Panc1 (cell line): ENCODE measurements at regions not wholly inside any gene's neighbourhood (a gene's known extent, or its start where the extent isn't known, plus 50 kb on each side); places are given as distances from the start of the nearest gene placed in this dataset.

Experiments used
- ATAC-seq: fragments of 200-7000 bp; cut with Tn5 transposase; 2 replicates; pipeline ENCODE4 v1.9.1; 2020; ENCODE audit warnings: mild to moderate bottlenecking, moderate library complexity
- BruUV-seq: library from RNA; stranded (reverse); fragments of 400-500 nt; replicated peaks from 2 replicates; lab custom pipeline; 2021; lab: Mats Ljungman, UMichigan
- CTCF ChIA-PET: fragments of 300-600 bp; sonication (Branson Sonifier 250); formaldehyde crosslinking; loops from one replicate; lab custom pipeline; 2022; ENCODE audit warnings: antibody characterized with exemption; lab: Charles Lee
- POLR2A ChIA-PET: fragments of 300-600 bp; sonication (Branson Sonifier 250); formaldehyde crosslinking; loops from one replicate; lab custom pipeline; 2022; ENCODE audit warnings: antibody characterized with exemption; lab: Charles Lee
- DNase-seq: peaks from one replicate; pipeline ENCODE4 v3.0.0-alpha.2; 2010; ENCODE audit warnings: low read depth, low spot score
- H3K27ac ChIP-seq: 2 replicates; pipeline ENCODE4 v1.5.1; 2011; ENCODE audit warnings: mild to moderate bottlenecking, low read length, inconsistent platforms
- H3K27me3 ChIP-seq: fragments of 200-500 bp; sonication (Bioruptor generic); 2 replicates; pipeline ENCODE4 v1.6.0; 2014; ENCODE audit warnings: low read length, inconsistent platforms; ENCODE audit not compliant: control insufficient read depth, insufficient read depth
- H3K36me3 ChIP-seq: fragments of 200-500 bp; sonication (Bioruptor generic); 2 replicates; pipeline ENCODE4 v1.5.1; 2014; ENCODE audit warnings: inconsistent platforms, mild to moderate bottlenecking, low read length, moderate library complexity; ENCODE audit not compliant: control insufficient read depth, insufficient read depth
- H3K4me1 ChIP-seq: 2 replicates; pipeline ENCODE4 v1.5.1; 2011; ENCODE audit warnings: inconsistent platforms, mild to moderate bottlenecking, low read length, moderate library complexity; ENCODE audit not compliant: control insufficient read depth, insufficient read depth
- H3K4me3 ChIP-seq, 2 experiments: 2 replicates each; pipeline ENCODE4 v1.5.1; 2011 to 2012; ENCODE audit warnings: low read depth in 2 of 2, low read length in 2 of 2, mild to moderate bottlenecking in 2 of 2, inconsistent platforms in 1 of 2, moderate library complexity in 1 of 2
- H3K9me3 ChIP-seq: fragments of 200-500 bp; sonication (Bioruptor generic); 2 replicates; pipeline ENCODE4 v1.5.1; 2014; ENCODE audit warnings: low read depth, mild to moderate bottlenecking, inconsistent platforms, low read length, moderate library complexity; ENCODE audit not compliant: control insufficient read depth, insufficient read depth
- POLR2AphosphoS5 ChIP-seq: IDR thresholded peaks from 2 replicates; pipeline ENCODE4 v1.6.1; 2012; ENCODE audit warnings: mild to moderate bottlenecking, low read depth, low read length, moderate library complexity
- SIN3A ChIP-seq: IDR thresholded peaks from 2 replicates; pipeline ENCODE4 v1.6.1; 2012; ENCODE audit warnings: low read depth, mild to moderate bottlenecking, low read length, moderate library complexity, borderline replicate concordance; ENCODE audit not compliant: insufficient read depth
- TCF7L2 ChIP-seq: IDR thresholded peaks from 2 replicates; pipeline ENCODE4 v1.6.1; 2011; ENCODE audit warnings: mild to moderate bottlenecking, low read depth, low read length, inconsistent platforms
- in situ Hi-C: cut with HindIII; loops from 2 replicates; pipeline ENCODE4 v1.10.0; 2016; ENCODE audit warnings: low sequenced_read_pairs, low pct_unique_long_range_greater_than_20kb
- intact Hi-C: fragments of 100-400 bp; cut with micrococcal nuclease; formaldehyde crosslinking; loops from one replicate; pipeline ENCODE4 v1.10.0; 2022; ENCODE audit not compliant: unreplicated experiment
- TF ChIP-seq, protein P1 (sequence below): fragments of 450-650 bp; IDR thresholded peaks from 2 replicates; pipeline ENCODE4 v1.5.1; 2017; ENCODE audit warnings: mild to moderate bottlenecking
- TF ChIP-seq, protein P2 (sequence below), 2 experiments: IDR thresholded peaks; 2 replicates each; pipeline ENCODE4 v1.6.1; 2011 to 2012; ENCODE audit warnings: low read depth in 2 of 2, control low read depth in 1 of 2, low read length in 1 of 2, mild to moderate bottlenecking in 1 of 2, moderate library complexity in 1 of 2; ENCODE audit not compliant: insufficient read depth in 1 of 2

DNA sequence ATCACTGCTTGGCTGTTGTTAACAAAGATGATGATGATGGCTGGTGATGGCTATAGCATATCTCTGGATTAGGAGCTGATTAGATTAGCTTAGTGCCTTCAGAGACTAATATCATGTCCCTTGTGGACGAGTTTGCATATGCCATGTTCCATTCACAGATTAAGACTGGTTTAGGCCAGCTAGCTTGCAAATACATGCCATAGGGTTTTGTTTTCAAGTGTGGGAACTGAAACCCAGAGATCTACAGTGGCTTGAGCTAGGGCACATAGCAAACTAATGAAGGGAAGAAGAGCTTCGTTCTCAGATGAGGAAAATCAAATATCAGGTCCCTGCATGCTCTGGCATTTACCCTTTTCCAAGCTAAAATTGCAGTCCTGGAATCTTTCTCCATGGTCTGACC, 492.3 kb downstream of the MAGEE1 start:
- intact Hi-C loops = no loop called here
- TF ChIP-seq SIN3A (no peak), TCF7L2 (no peak), POLR2AphosphoS5 (no peak)
- TF ChIP-seq, protein P1, sequence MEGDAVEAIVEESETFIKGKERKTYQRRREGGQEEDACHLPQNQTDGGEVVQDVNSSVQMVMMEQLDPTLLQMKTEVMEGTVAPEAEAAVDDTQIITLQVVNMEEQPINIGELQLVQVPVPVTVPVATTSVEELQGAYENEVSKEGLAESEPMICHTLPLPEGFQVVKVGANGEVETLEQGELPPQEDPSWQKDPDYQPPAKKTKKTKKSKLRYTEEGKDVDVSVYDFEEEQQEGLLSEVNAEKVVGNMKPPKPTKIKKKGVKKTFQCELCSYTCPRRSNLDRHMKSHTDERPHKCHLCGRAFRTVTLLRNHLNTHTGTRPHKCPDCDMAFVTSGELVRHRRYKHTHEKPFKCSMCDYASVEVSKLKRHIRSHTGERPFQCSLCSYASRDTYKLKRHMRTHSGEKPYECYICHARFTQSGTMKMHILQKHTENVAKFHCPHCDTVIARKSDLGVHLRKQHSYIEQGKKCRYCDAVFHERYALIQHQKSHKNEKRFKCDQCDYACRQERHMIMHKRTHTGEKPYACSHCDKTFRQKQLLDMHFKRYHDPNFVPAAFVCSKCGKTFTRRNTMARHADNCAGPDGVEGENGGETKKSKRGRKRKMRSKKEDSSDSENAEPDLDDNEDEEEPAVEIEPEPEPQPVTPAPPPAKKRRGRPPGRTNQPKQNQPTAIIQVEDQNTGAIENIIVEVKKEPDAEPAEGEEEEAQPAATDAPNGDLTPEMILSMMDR = no peak
- TF ChIP-seq, protein P2, sequence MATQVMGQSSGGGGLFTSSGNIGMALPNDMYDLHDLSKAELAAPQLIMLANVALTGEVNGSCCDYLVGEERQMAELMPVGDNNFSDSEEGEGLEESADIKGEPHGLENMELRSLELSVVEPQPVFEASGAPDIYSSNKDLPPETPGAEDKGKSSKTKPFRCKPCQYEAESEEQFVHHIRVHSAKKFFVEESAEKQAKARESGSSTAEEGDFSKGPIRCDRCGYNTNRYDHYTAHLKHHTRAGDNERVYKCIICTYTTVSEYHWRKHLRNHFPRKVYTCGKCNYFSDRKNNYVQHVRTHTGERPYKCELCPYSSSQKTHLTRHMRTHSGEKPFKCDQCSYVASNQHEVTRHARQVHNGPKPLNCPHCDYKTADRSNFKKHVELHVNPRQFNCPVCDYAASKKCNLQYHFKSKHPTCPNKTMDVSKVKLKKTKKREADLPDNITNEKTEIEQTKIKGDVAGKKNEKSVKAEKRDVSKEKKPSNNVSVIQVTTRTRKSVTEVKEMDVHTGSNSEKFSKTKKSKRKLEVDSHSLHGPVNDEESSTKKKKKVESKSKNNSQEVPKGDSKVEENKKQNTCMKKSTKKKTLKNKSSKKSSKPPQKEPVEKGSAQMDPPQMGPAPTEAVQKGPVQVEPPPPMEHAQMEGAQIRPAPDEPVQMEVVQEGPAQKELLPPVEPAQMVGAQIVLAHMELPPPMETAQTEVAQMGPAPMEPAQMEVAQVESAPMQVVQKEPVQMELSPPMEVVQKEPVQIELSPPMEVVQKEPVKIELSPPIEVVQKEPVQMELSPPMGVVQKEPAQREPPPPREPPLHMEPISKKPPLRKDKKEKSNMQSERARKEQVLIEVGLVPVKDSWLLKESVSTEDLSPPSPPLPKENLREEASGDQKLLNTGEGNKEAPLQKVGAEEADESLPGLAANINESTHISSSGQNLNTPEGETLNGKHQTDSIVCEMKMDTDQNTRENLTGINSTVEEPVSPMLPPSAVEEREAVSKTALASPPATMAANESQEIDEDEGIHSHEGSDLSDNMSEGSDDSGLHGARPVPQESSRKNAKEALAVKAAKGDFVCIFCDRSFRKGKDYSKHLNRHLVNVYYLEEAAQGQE (IDR thresholded peaks at IDR 0.05; ENCODE audit: insufficient read depth in 1 of 2, low read depth in 2 of 2, low read length in 1 of 2) = no peak
- ATAC-seq (no peak), DNase-seq (no peak)
- Histone ChIP-seq H3K36me3 (no peaks in the 10 kb centered on the region), H3K27ac (no peak overlapping the region), H3K4me1 (no peaks in the 10 kb centered on the region), H3K27me3 (no peaks in the 10 kb centered on the region), H3K4me3 (no peak overlapping the region), H3K9me3 (no peaks in the 10 kb centered on the region)
- in situ Hi-C loops = no loop called here
- ChIA-PET POLR2A (no interaction called here), CTCF (no interaction called here)
- BruUV-seq = no TSS peak

DNA sequence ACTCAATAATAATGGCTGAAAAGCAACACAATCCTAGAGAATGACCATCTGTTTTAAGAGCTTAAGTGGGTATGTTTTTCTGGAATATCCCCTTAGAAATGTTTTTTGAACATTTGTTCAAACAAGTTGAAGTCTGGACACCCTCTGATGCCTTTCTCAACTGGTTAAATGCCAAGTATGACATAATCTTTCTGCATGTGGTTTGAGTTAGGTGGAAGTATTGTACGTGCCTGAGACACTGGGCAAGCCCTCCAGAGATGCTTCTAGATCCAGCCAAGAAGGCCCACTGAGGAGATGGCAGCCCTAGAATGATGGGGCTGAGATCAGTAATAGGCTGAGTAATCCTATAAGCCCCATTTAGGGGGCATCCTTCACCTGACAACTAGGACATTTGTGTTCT, 493.1 kb downstream of the MAGEE1 start:
- CTCF ChIA-PET = no interaction called here
- in situ Hi-C loops (no loop called here), intact Hi-C loops (no loop called here)
- Histone ChIP-seq H3K4me3 (no peak overlapping the region), H3K9me3 (no peaks in the 10 kb centered on the region), H3K4me1 (no peaks in the 10 kb centered on the region), H3K27ac (no peak overlapping the region), H3K36me3 (no peaks in the 10 kb centered on the region), H3K27me3 (no peaks in the 10 kb centered on the region)
- POLR2A ChIA-PET = no interaction called here
- ATAC-seq (no peak), DNase-seq (no peak)
- no TSS peak for BruUV-seq
- TF ChIP-seq SIN3A (no peak), TCF7L2 (no peak), POLR2AphosphoS5 (no peak)
- TF ChIP-seq, protein P2 (IDR thresholded peaks at IDR 0.05; ENCODE audit: insufficient read depth in 1 of 2, low read depth in 2 of 2, low read length in 1 of 2) = no peak
- TF ChIP-seq, protein P1 = no peak
